ENCODE measurements at regions not wholly inside any gene's neighbourhood (a gene's known extent, or its start where the extent isn't known, plus 50 kb on each side); places are given as distances from the start of the nearest gene placed in this dataset.

DNA sequence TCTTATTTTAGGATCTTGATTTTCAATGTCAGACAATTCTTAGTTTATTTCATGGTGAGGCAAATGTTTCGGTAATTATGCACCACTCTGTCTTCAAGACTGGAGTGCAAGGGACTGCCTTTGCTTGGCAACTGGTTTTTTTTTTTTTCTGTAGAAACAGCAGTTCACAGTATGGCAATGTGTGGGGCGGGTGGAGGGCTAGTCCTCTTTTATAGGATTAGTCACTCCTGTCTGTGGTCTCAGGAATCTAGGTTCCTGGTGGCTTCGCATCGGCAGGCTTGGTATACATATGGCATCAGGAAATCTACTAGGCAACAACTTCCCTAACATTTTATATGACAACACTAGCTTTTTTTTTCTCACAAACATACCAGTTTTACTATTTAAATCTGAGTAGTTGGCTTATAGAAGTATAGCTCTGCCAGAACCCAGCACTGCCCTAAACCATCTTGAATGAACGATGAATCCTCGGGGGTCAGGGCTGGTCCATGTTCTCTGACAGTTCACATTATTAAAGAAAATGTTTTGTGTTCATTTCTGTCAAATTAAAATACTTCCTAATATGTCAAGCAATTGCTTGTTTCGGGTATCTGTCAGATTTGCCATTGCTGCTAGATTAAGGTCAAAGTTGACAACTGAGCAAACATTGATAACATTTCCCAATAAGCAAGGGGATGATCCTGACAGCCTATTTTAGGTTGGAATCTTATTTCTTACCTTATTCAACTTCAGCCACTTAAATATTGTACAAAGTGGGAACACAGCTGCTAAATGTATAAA, 289.7 kb upstream of the VSTM2A start:
- no peak for FAIRE-seq
- TF ChIP-seq, protein P1, sequence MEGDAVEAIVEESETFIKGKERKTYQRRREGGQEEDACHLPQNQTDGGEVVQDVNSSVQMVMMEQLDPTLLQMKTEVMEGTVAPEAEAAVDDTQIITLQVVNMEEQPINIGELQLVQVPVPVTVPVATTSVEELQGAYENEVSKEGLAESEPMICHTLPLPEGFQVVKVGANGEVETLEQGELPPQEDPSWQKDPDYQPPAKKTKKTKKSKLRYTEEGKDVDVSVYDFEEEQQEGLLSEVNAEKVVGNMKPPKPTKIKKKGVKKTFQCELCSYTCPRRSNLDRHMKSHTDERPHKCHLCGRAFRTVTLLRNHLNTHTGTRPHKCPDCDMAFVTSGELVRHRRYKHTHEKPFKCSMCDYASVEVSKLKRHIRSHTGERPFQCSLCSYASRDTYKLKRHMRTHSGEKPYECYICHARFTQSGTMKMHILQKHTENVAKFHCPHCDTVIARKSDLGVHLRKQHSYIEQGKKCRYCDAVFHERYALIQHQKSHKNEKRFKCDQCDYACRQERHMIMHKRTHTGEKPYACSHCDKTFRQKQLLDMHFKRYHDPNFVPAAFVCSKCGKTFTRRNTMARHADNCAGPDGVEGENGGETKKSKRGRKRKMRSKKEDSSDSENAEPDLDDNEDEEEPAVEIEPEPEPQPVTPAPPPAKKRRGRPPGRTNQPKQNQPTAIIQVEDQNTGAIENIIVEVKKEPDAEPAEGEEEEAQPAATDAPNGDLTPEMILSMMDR (IDR thresholded peaks at IDR 0.05; ENCODE audit: insufficient read depth, missing control alignments), result no peak
- no peak for DNase-seq (ENCODE audit: insufficient read length, low spot score)

DNA sequence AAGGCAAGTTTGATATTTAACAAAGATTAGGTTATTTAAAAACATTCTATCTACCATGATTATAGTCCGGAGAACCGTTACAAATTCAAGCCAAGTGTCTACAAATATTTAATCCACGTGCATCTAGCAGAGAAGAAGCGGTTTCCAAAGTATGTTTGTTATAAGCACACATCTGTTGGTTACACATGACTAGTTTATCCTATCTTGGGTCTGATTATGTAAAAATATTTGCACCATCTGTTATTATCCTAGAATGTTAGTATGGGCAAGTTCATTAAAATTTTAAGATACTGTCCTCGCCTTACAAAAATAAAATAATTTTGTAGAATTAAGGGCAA, 289.2 kb upstream of the VSTM2A start:
- DNase-seq (ENCODE audit: insufficient read length, low spot score) (no peak), FAIRE-seq (peak; percentile 88)
- TF ChIP-seq, protein P1 (IDR thresholded peaks at IDR 0.05; ENCODE audit: insufficient read depth, missing control alignments), result no peak

DNA sequence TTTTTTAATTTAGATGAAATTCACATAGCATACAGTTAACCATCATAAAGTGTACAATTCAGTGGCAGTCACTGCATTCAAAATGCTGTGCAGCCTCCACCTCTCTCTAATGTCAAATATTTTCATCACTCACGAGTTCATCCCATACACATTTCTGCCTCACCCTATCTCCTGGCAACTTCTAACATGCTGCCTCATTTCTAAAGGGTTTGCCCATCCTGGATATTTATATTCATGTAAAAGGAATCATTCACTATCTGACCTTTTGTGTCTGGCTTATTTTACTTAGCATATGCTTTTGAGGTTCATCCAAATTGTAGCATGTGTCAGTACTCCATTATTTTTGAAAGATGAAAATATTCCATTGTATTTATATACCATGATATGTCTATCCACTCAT, 286.9 kb upstream of the VSTM2A start:
- DNase-seq (ENCODE audit: insufficient read length, low spot score) (no peak), FAIRE-seq (no peak)
- TF ChIP-seq, protein P1 (IDR thresholded peaks at IDR 0.05; ENCODE audit: insufficient read depth, missing control alignments), result no peak

DNA sequence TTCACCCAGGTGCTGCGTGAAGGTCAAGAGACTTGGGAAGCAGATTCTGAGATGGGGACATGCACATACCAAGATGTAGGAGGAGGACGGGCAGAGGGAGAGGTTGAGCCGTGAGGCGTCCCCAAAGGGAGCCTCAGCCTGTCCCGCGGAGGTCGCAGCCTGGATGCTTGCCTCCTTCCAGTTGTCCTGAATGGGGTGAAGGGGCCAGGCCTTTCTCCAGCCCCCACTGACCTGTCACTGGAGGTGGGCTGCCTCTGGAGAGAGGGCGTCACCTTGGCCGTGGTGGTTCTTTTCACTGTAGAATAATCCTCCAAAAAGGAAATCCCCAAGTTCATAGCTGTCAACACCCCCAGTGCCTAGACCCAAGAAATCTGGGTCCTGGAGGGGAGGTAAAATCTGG, 283.0 kb upstream of the VSTM2A start:
- no peak for DNase-seq (ENCODE audit: insufficient read length, low spot score)
- FAIRE-seq, result no peak
- TF ChIP-seq, protein P1 (IDR thresholded peaks at IDR 0.05; ENCODE audit: insufficient read depth, missing control alignments), result no peak

DNA sequence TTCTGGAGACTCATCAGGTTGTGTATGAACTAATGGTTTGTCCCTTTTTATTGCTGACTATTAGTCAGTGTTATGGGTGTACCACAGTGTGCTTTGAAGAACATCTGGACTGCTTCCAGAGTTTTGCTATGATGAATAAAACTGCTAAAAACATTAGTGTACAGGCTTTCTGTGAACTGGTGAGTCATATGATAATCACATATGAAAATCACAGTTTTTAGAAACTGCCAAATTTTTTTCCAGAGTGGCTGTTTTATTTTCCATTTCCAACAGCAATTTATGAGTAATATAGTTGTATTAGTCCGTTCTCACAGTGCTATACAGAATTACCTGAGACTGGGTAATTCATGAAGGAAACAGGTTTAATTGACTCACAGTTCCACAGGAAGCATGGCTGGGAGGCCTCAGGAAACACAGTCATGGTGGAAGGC, 281.2 kb upstream of the VSTM2A start:
- DNase-seq (ENCODE audit: insufficient read length, low spot score) (no peak), FAIRE-seq (no peak)
- TF ChIP-seq, protein P1 (IDR thresholded peaks at IDR 0.05; ENCODE audit: insufficient read depth, missing control alignments), result no peak

DNA sequence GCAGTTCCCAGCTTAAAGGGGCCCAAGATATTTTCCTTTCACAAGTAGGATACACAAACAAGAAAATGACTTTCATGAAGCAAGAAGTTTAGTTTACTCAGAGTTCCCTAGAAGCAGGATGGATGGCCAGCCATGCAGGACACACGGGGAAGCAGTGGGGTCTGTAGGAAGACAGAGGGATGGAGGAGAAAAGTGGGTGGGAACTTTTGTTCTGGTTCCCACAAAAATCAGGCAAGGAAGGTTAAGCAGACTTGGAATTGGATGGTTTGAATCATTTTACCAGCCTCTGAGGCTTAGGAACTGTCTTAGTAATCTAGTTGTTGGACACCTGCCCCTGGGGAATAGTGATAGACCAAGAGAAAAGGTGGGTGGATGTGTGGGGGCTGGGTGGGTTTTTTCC, 263.3 kb upstream of the VSTM2A start:
- DNase-seq (ENCODE audit: insufficient read length, low spot score), result no peak
- no peak for FAIRE-seq
- TF ChIP-seq, protein P1 (IDR thresholded peaks at IDR 0.05; ENCODE audit: insufficient read depth, missing control alignments), result no peak

DNA sequence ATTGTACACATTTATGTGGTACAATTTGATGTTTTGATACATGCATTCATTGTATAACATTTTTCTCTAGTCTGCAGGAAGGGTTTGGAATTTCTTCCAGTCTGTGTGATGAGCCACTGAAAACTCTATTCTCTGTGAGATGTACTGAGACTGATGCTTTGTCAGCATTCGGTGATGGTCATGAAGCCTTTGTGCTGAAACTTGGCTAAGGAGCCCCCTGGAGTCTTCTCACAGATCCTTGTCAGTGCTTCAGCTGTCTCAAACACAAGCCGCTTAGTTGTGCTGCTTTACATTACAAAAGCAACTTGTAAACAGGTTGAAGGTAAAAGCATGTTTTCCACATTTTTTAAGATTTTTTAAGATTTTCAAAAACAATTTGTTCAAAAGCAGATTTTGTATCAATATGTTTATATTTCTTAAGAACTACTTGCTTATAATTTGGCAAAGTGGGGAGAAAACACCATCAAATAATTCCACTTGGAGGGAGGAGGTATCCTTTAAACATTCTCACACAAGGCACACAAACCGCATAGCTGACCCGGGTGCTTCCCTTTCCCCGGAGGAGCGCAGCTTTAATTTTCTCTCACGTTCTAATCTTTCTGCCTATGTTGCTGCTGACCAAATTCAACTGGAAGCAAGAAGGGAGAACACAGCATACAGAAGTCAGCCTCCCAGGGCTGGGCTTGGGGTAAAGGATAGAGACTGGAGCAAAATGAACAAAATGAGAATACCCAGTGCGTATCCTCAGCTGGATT, 249.8 kb upstream of the VSTM2A start:
- FAIRE-seq (no peak), DNase-seq (ENCODE audit: insufficient read length, low spot score) (no peak)
- TF ChIP-seq, protein P1 (IDR thresholded peaks at IDR 0.05; ENCODE audit: insufficient read depth, missing control alignments), result no peak
